GM19467 (cell line): ENCODE measurements at regions not wholly inside any gene's neighbourhood (a gene's known extent, or its start where the extent isn't known, plus 50 kb on each side); places are given as distances from the start of the nearest gene placed in this dataset.
"Not testable (repeated sequence)": the region's sequence is repeated elsewhere in the genome, so short reads cannot be mapped to it uniquely, and the experiment has no call there.

ENCODE experiments used
- ATAC-seq: cut with Tn5 transposase; IDR thresholded peaks from one replicate; pipeline ENCODE4 v1.9.1; 2021; ENCODE audit warnings: mild to moderate bottlenecking, moderate library complexity; ENCODE audit not compliant: unreplicated experiment

DNA sequence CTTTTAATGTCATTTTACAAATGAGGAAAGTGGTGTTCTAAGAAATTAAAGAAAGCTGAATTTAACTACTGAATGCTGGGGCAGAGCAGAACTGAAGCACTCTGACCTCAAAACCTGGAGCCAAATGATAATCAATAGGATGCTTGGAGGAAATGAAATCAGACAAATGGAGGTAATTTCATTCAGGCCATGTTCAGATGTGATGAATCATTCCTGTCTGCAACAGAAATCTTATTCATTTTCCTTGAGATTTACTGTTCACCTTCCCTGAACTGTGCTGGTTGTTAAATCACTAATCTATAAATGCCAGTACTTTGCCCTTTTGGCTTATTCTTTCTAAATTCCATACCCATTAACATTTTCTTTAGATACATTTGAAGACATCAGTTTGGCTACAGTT, 85.6 kb upstream of the SNX7 start:
- ATAC-seq, result no peak

DNA sequence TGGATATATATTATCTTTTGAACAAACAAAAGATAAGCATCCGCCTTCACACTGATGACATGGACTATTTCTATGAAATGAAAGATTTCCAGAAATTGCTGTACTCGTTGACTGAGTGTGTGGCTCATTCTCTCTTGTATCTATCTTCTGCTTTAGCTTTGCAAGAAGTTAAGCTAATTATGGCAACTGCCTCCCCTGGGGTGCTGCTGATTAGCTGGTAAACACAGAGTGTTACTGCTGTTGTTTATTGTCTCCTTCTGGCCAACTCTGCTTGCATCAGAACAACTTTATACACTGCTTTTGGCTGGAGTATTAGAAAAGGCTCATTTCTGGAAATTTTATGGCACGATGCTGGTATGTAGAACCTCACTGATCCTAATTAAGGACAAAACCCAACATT, 95.6 kb upstream of the SNX7 start:
- ATAC-seq, result no peak

DNA sequence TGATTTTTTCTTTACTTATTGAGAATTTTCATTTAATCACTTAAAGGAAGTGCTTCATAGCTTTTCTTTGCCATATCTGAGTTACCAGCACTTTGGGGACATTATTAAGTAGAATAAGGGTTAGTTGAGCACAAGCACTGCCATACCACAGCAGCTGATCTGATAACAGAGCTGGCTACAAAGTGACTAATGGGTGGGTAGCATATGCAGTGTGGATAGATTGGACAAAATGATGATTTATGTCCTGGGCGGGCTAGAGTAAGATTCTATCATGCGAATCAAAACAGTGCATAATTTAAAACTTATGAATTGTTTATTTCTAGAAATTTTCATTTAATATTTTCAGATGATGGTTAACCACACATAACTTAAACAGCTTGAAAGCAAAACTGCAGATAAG, 102.2 kb upstream of the SNX7 start:
- no peak for ATAC-seq

DNA sequence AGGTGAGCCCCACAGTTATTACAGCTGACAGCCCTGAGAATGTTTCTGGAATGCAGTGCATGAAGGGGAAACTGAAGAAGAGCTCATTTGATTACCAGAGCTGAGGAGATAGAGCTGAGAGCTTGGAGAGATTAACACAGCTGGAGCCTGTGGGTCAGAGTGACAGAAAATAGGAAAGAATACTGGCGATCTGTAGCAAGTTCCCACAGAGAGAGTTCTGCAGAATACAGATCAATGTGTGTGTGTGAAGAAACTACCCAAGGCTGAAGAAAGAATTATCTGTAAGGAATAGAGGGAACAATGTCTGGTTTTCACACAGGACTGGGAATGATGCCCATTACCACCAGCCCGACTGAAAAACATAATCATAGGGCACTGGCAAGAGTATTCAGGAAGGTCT, 103.6 kb upstream of the SNX7 start:
- no peak for ATAC-seq

DNA sequence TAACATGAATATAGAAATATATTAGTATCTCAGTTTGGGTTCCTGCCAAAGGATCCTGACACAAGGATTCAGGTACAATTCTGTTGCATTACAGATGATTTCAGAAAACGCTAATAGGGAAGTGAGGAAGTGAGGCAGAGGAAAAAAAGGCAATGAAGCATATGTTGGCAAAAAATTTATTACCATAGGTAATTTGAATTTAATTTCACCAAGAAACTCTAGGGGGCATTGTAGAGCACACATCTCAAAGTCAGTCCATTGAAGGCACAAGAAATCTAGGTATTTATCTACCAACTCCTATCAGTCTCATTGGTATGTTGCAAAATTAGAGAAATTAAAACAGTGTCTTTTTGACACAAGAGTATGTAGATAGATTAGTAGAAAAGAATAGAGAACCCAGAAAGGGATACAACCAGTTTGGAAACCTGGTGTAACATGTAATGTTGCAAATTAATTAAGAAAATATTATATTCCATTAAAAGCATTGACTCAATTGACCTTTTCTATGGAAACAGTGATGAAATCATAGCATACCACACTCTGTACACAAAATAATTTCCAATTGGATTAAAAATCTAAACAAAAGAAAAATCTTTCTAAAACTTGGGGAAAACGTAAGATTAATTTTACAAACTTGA, 104.9 kb upstream of the SNX7 start:
- ATAC-seq, result no peak

DNA sequence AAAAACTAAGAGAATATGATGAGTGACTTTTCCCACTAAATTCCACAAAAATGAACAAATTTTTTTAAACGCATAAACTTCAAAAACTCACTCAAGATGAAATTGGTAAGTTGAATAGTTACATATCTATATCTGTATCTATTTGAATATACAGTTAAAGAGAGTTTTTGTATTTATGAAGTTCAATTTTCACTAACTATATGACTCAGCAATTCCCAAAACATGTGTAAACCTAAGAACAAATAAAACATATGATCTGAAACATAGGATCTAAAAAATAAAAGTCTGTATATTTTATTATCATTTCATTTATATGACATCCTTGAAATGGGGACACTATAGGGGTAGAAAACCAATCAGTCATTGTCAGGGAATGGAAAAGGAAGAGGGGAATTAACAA, 105.7 kb upstream of the SNX7 start:
- ATAC-seq, result no peak

DNA sequence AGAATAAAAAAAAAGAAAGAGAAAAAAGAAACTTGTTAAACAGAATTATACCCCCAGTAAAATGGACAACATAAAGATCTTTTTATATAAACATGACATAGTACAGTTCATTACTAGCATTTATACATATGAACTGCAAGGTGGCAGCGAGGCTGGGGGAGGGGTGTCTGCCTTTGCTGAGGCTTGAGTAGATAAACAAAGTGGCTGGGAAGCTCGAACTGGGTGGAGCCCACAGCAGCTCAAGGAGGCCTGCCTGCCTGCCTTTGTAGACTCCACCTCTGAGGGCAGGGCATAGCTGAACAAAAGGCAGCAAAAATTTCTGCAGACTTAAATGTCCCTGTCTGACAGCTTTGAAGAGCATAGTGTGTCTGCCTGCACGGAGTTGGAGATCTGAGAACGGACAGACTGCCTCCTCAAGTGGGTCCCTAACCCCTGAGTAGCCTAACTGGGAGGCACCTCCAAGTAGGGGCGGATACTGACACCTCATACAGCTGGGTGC, 108.9 kb upstream of the SNX7 start:
- ATAC-seq, result not testable (repeated sequence)

DNA sequence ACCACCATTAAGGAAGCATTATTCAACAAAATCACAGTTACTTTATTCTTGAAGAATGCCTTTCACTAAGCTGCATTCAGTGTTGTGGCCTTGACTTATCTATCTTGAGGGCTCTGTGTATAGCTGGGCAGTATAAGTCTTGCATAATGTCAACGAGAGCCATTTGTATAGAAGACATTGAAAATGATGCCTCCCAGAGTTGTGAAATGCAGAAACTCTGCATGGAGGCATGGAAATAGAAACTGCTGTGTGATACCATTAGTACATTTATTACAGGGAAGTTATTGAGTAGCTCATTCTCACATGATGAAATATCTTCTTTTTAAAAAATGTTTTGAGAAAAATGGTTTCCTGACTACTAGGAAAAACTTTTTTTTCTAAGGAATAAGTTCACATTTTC, 111.4 kb upstream of the SNX7 start:
- ATAC-seq, result no peak

DNA sequence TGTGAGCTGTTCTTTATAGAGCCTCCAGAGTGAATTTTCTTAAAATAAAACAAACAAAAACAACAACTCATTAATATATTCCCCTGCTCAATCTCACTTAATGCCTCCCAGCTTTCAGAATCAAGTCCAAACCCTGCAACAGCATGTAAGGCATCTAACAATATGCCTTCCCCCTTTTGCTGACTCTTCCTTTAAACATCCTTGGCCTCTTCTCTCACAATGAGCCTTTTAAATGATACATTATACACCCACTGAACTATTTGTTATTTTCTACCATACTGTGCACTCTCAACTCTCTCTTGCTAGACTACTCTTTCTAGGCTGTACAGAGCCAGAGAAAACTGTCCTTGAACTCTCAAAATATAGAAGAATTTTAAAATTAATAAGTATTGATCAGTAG, 115.2 kb upstream of the SNX7 start:
- no peak for ATAC-seq

DNA sequence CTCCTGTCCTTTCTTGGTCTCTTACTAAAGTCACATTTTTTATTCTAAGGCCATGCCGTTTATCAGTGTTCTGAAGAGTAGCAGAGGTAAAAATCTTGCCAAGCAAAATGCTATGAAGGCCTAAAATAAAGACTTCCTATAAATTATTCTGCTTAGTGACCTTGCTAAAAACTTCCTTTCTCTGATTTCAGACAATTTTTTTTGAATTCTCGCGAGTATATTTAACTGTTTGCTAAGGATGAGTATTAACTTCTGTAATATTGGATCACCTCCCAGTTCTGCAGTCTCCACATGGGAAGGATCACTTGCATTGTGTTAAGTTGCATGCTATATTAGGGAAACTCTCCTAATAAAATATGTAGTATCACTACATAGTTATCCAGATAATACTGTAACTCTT, 123.4 kb upstream of the SNX7 start:
- ATAC-seq, result no peak

DNA sequence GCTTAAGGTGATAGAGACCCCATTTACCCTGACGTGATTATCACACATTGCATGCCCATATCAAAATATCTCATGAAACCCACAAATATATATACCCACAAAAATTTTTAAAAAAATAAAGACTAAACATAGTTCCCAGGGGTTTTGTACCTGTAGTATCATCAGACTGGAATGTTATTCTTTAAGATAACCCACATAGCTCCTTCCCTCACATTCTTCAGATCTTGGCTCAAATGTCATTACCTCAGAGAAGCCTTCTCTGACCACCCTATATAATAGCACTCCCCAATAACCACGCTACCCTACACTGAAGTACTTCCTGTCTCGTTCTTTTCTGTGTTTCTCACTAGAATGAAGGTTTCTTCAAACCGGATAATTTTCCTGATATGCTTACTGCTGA, 138.3 kb upstream of the SNX7 start:
- ATAC-seq, result no peak

DNA sequence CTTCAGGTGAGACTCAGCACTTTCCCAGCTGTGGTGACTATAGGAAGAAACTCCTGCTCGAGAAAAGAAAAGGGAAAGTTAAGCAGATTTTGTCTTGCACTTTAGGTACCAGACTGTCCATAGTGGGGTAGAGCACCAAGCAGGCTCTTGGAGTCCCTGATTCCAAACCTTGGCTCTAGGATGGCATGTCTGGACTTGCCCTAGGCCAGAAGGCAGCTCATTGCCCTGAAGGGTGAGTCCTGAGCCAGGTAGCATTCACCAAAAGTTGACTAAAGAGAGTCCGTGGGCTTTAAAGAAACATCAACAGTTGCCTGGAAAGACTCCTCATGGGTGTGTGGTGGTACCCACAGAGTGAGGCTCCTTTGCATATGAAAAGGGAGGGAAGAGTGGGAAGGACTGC, 145.2 kb upstream of the SNX7 start:
- ATAC-seq, result no peak

DNA sequence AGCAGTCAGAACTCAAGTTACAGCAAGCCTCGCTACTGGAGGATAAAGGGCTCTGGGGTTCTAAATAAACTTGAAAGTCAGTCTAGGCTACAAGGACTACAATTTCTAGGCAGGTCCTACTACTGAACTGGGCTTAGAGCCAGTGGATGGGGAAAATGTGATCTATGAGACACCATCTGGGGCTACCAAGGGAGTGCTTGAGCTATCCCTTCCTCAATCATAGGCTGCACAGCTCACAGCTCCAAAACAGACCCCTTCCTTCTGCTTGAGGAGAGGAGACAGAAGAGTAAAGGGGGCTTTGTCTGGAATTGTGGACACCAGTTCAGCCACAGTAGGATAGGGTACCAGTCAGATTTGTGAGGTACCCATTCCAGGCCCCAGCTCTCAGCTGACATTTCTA, 145.8 kb upstream of the SNX7 start:
- no peak for ATAC-seq

DNA sequence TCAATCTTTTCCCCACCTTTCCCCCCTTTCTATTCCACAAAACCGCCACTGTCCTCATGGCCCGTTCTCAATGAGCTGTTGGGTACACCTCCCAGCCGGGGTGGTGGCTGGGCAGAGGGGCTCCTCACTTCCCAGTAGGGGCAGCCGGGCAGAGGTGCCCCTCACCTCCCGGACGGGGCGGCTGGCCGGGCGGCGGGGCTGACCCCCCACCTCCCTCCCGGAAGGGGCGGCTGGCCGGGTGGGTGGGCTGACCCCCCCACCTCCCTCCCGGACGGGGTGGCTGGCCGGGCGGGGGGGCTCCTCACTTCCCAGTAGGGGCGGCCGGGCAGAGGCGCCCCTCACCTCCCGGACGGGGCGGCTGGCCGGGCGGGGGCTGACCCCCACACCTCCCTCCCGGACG, 149.3 kb upstream of the SNX7 start:
- ATAC-seq, result not testable (repeated sequence)

DNA sequence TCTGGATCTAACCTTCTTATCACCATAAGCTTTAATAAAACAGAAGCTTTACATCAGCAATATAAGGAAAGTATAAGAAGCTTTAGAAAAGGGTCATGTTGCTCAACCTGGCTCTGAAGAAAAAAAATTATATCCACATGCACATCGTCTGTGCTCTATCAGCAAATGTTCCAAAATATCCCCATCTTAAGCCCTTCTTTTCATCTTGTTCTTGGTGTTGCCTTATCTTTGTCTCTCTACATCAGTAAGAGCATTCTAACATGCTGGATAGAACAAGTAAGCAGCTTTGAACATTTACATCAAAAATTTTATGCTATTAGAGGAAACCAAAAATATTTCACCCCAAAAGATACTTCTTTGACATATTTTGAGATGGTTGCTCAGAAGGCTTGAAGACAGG, 157.8 kb upstream of the SNX7 start:
- no peak for ATAC-seq

DNA sequence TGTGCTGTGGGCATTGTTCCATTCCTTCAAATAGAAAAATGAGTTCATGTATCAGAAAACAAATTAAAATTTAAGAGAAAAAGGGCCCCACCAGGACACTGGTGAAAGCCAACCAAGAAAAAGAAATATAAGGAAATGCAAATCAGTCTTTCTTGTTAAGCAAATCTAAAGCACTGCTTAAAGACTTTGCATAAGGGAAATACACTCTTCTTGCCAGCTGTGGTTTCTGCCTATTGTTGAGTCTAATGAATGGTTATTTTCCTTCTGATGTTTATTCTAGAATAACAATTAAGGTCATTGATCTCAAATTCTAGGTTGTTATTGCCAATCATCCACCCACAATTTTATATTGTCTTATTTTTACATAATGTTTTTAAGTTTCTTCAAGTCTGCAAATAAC, 158.6 kb upstream of the SNX7 start:
- ATAC-seq, result no peak

DNA sequence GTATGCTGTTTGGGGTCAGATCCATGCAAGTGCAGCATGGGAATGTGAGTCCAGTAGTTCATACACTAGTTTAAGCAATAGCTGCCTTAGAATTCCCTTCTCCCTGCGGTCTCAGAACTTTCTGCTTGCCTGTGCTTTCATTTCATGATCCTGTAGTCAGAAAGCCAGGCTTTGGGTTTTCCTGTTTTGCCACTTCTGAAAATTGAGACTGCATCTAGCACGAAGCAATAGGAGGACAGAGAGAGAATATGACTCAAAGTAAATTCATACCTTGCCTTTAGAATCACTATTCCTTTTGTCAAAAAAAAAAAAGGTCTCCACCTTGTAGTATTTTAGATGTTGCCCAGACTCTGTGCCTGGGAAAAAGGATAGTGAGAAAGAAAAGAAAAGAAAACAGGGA, 161.2 kb upstream of the SNX7 start:
- no peak for ATAC-seq

DNA sequence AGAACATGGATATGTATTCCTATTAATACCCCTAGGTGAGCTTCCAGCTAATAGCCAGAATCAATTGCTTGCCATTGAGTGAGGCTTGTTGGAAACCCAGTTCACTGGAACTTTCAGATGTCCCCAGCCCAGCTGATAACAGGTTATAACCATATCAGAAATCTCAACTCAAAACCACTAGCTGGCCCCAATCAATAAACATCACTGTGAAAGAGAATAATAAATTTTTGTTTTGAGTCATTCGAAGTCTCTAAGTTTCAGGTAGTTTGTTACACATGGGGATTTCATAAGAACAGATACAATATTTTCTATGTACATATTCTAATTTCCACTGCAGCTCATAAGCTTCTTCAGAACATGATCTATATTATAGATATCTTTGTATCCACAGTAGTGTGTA, 162.9 kb upstream of the SNX7 start:
- ATAC-seq, result no peak

DNA sequence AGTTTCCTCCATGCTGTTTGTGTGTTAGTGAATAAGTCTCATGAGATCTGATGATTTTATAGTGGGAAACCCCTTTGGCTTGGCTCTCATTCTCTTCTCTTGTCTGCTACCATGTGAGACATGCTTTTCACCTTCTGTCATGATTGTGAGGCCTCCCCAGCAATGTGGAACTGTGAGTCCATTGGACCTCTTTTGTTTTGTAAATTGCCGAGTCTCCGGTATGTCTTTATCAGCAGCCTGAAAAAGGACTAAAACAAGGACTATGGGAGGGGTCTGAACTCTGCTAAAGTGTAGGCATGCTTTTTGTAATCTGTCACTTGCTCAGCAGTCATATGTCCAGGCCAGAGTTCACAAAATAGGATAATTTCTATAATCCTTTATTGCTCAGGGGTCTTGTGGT, 164.0 kb upstream of the SNX7 start:
- no peak for ATAC-seq

DNA sequence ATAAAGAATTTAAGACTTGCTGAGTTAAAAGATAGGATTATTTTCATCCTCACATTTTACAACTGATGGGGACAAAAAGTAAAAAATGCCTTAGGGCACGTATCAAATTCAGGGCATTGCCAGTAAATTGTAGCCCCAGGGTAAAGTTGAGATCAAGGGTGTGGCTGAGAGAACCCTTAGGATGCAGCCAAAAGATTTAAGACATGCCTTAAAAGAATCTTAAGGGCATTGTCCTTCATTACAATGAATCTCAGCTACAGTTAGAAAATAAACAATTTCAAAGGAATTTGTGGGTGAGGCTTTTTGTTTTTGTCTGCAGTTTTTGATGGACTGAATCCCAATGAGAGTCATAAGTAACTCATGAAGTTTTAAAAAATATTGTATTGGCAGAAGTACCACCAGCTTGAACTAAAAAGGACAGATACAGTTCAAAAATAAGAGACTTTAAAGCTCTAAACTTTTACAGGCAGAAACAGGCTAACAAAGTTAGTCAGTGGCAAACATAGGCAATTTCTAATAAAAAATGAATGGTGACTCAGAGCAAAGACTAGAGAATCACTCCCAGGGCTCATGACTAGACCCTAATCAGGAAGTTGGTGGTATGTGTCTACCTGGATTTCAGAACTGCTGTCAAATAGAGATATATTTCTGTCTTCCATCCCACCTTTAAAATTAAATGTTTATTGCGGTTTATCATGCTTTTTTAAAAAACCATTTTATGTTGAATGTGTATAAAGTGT, 165.1 kb upstream of the SNX7 start:
- ATAC-seq, result no peak

DNA sequence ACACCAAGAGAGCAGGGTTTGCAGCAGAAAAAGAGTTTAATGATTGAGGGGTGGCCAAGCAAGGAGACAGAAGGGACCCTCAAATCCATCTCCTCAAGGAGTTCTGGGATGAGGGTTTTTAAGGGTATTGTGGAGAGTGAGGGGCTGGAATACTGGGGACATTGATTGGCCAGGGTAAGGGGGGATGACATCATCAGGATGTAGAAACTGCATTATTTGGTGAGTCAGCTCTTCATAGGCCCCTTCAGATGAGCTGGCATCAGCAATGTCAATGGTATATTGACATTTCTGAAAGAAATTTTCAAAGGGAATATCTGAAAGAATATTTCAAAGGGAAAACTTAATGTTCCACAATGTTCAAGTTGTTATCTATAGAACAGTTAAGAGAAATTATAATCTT, 168.1 kb upstream of the SNX7 start:
- no peak for ATAC-seq

DNA sequence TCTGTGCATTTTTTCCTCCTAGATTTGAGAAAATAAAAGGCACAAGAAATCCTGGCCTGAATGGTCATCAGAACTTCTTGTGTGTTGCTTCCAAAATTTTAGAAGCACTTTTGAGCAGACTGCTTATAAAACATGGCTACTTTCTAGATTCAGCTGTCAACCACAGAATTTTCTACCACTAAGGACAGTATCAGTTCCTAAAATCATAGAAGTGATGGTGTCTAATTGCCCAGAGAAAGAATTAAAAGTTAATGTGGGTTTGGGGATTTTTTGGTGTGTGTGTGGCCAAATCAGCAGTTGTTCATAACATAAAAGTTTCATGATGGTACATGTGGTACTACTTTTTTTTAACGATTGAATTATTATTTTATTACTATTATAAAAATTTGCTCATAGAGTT, 171.4 kb upstream of the SNX7 start:
- no peak for ATAC-seq

DNA sequence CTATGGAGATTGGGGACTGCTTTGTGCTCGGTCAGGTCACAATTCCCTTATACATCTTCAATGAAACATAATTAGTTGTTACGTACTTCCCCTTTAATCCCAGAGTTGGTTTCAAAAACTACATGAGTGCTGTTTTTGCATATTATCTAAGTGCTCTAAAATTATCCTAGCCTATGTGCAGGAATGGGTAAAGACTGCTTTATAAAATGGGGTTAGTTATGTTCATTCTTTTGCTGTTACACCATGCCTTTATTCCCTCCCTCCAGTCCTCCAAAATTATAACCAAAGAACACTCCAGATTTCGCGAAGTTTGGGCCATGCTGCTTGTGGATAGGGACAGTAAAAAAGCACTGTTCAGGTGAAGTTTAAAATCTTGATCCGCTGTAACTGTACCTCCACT, 173.9 kb upstream of the SNX7 start:
- ATAC-seq, result no peak
